Endothelial cell of umbilical vein (primary cell): ENCODE measurements at regions not wholly inside any gene's neighbourhood (a gene's known extent, or its start where the extent isn't known, plus 50 kb on each side); places are given as distances from the start of the nearest gene placed in this dataset.
"Not testable (repeated sequence)": the region's sequence is repeated elsewhere in the genome, so short reads cannot be mapped to it uniquely, and the experiment has no call there.

Experiments
- BruUV-seq: library from RNA; stranded (reverse); fragments of 400-500 nt; replicated peaks from 2 replicates; lab custom pipeline; 2021; lab: Mats Ljungman, UMichigan
- CTCF ChIA-PET: fragments of 300-600, 350-600 bp; sonication (Branson Sonifier 250); formaldehyde crosslinking; loops from one replicate; lab custom pipeline; 2021; ENCODE audit warnings: antibody characterized with exemption, inconsistent platforms; lab: Charles Lee
- POLR2A ChIA-PET: fragments of 300-600, 350-600 bp; sonication (Branson Sonifier 250); formaldehyde crosslinking; loops from one replicate; lab custom pipeline; 2021; ENCODE audit warnings: antibody characterized with exemption, inconsistent platforms; lab: Charles Lee
- DNase-seq: peaks from one replicate; pipeline ENCODE4 v3.0.0-alpha.2; 2011; ENCODE audit warnings: low read depth, low spot score
- FAIRE-seq: peaks from 2 replicates; lab custom pipeline; 2011; peaks lifted over from hg19 to GRCh38; lab: Jason Lieb, UNC
- H2AFZ ChIP-seq: 2 replicates; pipeline ENCODE4 v1.6.0; 2012; ENCODE audit warnings: low read depth, low read length, control low read depth, inconsistent platforms
- H3K27ac ChIP-seq: 2 replicates; pipeline ENCODE4 v1.5.1; 2011; ENCODE audit warnings: low read depth, mild to moderate bottlenecking, control low read depth, low read length, moderate library complexity; ENCODE audit not compliant: insufficient read depth
- H3K27me3 ChIP-seq, 2 experiments: 2 replicates each; pipeline versions ENCODE4 v1.6.0 to v1.6.1; 2011; ENCODE audit warnings: low read length in 2 of 2, mixed read lengths in 1 of 2; ENCODE audit not compliant: control insufficient read depth in 2 of 2, insufficient read depth in 2 of 2
- H3K36me3 ChIP-seq, 2 experiments: 2 replicates in 1 of 2; 3 replicates in 1 of 2; pipeline ENCODE4 v1.5.1; 2011; ENCODE audit warnings: low read length in 2 of 2, mild to moderate bottlenecking in 1 of 2, moderate library complexity in 1 of 2; ENCODE audit not compliant: control insufficient read depth in 2 of 2, insufficient read depth in 2 of 2; ENCODE audit errors: extremely low read depth in 1 of 2
- H3K4me1 ChIP-seq: 3 replicates; pipeline ENCODE4 v1.5.1; 2011; ENCODE audit warnings: mild to moderate bottlenecking, low read length; ENCODE audit not compliant: control insufficient read depth, insufficient read depth; ENCODE audit errors: extremely low read depth
- H3K4me2 ChIP-seq: 2 replicates; pipeline ENCODE4 v1.6.1; 2011; ENCODE audit warnings: low read length, control low read depth, mixed read lengths; ENCODE audit not compliant: insufficient read depth
- H3K4me3 ChIP-seq, 3 experiments: fragments of 200-600 bp in 1 of 3; sonication (generic), shearing (Covaris generic) in 1 of 3; replicated peaks in 1 of 3; 2 replicates each; pipeline ENCODE4 v1.5.1; 2011 to 2016; ENCODE audit warnings: control low read depth in 3 of 3, low read length in 3 of 3, mild to moderate bottlenecking in 2 of 3, inconsistent platforms in 1 of 3, low read depth in 1 of 3, moderate library complexity in 1 of 3; ENCODE audit not compliant: insufficient read depth in 1 of 3
- H3K79me2 ChIP-seq: 2 replicates; pipeline ENCODE4 v1.6.0; 2012; ENCODE audit warnings: low read length, inconsistent platforms; ENCODE audit not compliant: control insufficient read depth, insufficient read depth
- H3K9ac ChIP-seq: replicated peaks from 2 replicates; pipeline ENCODE3; 2011; ENCODE audit warnings: low read length, control low read depth; ENCODE audit not compliant: insufficient read depth; ENCODE audit errors: extremely low read depth
- H3K9me1 ChIP-seq: replicated peaks from 3 replicates; pipeline ENCODE4 v1.6.0; 2011; ENCODE audit warnings: mild to moderate bottlenecking, low read length; ENCODE audit not compliant: control insufficient read depth, insufficient read depth; ENCODE audit errors: extremely low read depth
- H3K9me3 ChIP-seq: replicated peaks from 2 replicates; pipeline ENCODE4 v1.5.1; 2012; ENCODE audit warnings: low read length, inconsistent platforms; ENCODE audit not compliant: control insufficient read depth, insufficient read depth
- H4K20me1 ChIP-seq: replicated peaks from 2 replicates; pipeline ENCODE3; 2011; ENCODE audit warnings: mild to moderate bottlenecking, low read length; ENCODE audit not compliant: control insufficient read depth, insufficient read depth; ENCODE audit errors: extremely low read depth
- EZH2 ChIP-seq: IDR thresholded peaks from 2 replicates; pipeline ENCODE4 v1.6.1; 2012; ENCODE audit warnings: borderline replicate concordance, low read depth, mild to moderate bottlenecking, moderate library complexity, low read length, inconsistent platforms; ENCODE audit not compliant: severe bottlenecking
- FOS ChIP-seq: IDR thresholded peaks from 2 replicates; pipeline ENCODE4 v1.6.1; 2011; ENCODE audit warnings: mild to moderate bottlenecking, low read length, moderate library complexity, borderline replicate concordance; ENCODE audit not compliant: insufficient read depth
- GATA2 ChIP-seq: IDR thresholded peaks from 2 replicates; pipeline ENCODE4 v1.7.0; 2011; ENCODE audit warnings: low read depth, mild to moderate bottlenecking, moderate library complexity, mixed read lengths, low read length; ENCODE audit not compliant: insufficient read length, insufficient read depth
- JUN ChIP-seq: IDR thresholded peaks from 2 replicates; pipeline ENCODE4 v1.6.1; 2011; ENCODE audit warnings: borderline replicate concordance, low read depth; ENCODE audit not compliant: insufficient read length, insufficient read depth
- MYC ChIP-seq: IDR thresholded peaks from one replicate; pipeline ENCODE4 v1.6.1; 2011; ENCODE audit warnings: mild to moderate bottlenecking, low read depth, low read length
- POLR2A ChIP-seq: IDR thresholded peaks from 2 replicates; pipeline ENCODE4 v1.6.1; 2012; ENCODE audit warnings: low read depth, mild to moderate bottlenecking, control low read depth, low read length
- POLR2AphosphoS5 ChIP-seq: IDR thresholded peaks from 2 replicates; pipeline ENCODE4 v1.6.1; 2012; ENCODE audit warnings: low read depth, mild to moderate bottlenecking, control low read depth, low read length, moderate library complexity; ENCODE audit not compliant: insufficient read depth
- dilution Hi-C: fragments of 300-500 bp; cut with MboI; formaldehyde crosslinking; loops from one replicate; pipeline ENCODE4 v1.15.0; 2019; ENCODE audit warnings: low sequenced_read_pairs; ENCODE audit not compliant: extremely low pct_ligation_motif_present
- intact Hi-C: fragments of 100-400 bp; cut with micrococcal nuclease; formaldehyde crosslinking; loops from one replicate; pipeline ENCODE4 v1.10.0; 2022
- TF ChIP-seq, protein P1 (sequence below), 2 donors: IDR thresholded peaks; 1 replicate in 1 of 2; 2 replicates in 1 of 2; pipeline ENCODE4 v1.5.1; 2011; ENCODE audit warnings: low read length in 2 of 2, mild to moderate bottlenecking in 2 of 2, moderate library complexity in 2 of 2, control low read depth in 1 of 2, inconsistent platforms in 1 of 2, low read depth in 1 of 2; ENCODE audit not compliant: insufficient read depth in 1 of 2; ENCODE audit errors: extremely low read depth in 1 of 2
- TF ChIP-seq, protein P2 (sequence below): IDR thresholded peaks from 2 replicates; pipeline ENCODE4 v1.6.1; 2011; ENCODE audit not compliant: insufficient read depth, insufficient read length

DNA sequence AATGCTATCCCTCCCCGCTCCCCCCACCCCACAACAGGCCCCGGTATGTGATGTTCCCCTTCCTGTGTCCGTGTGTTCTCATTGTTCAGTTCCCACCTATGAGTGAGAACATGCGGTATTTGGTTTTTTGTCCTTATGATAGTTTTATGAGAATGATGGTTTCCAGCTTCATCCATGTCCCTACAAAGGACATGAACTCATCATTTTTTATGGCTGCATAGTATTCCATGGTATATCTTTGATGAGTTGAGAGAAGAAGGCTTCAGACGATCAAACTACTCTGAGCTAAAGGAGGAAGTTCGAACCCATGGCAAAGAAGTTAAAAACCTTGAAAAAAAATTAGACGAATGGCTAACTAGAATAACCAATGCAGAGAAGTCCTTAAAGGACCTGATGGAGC lies 116.2 kb downstream of the SYF2 start:
- H3K27me3 ChIP-seq, H4K20me1 ChIP-seq, intact Hi-C loops, H3K9me1 ChIP-seq, H3K4me2 ChIP-seq, BruUV-seq, FAIRE-seq, H3K4me1 ChIP-seq, dilution Hi-C loops, DNase-seq, CTCF ChIA-PET, H2AFZ ChIP-seq, H3K27ac ChIP-seq, POLR2A ChIA-PET, H3K9me3 ChIP-seq, H3K36me3 ChIP-seq, H3K4me3 ChIP-seq, H3K9ac ChIP-seq, H3K79me2 ChIP-seq: not testable (repeated sequence)

DNA sequence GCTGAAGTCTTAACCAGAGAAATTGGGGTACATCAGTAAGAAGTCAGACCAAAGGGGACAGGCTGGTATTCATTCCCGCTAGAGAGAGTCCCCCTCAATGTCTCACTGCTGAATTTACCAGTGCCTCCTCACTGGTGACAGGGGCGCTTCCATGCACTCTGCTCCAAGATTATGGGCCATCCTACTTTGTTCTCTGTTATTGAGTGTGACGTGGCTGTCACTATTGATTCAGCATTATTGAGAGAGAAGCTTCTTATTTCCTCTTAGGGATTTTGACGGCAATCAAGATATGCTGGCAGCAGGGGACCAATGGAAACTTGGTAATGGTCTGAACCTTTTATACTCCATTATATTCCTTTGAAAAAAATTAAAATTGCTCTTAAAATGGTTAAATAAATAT lies 118.6 kb downstream of the SYF2 start:
- Histone ChIP-seq H3K36me3 (no peaks in the 10 kb centered on the region), H3K9ac (no peak overlapping the region), H3K27ac (no peak overlapping the region), H3K9me3 (no peaks in the 10 kb centered on the region), H3K4me3 (no peak overlapping the region), H3K27me3 (peaks cover 0 to 1% of the 10 kb centered on the region in 2 experiments), H3K79me2 (no peaks in the 10 kb centered on the region), H3K4me2 (no peak overlapping the region), H2AFZ (no peak overlapping the region), H3K9me1 (no peaks in the 10 kb centered on the region), H3K4me1 (no peaks in the 10 kb centered on the region), H4K20me1 (no peaks in the 10 kb centered on the region)
- DNase-seq (no peak), FAIRE-seq (no peak)
- intact Hi-C loops (no loop called here), dilution Hi-C loops (no loop called here)
- no TSS peak for BruUV-seq
- POLR2A ChIA-PET = no interaction called here
- CTCF ChIA-PET = no interaction called here
- TF ChIP-seq, protein P1, sequence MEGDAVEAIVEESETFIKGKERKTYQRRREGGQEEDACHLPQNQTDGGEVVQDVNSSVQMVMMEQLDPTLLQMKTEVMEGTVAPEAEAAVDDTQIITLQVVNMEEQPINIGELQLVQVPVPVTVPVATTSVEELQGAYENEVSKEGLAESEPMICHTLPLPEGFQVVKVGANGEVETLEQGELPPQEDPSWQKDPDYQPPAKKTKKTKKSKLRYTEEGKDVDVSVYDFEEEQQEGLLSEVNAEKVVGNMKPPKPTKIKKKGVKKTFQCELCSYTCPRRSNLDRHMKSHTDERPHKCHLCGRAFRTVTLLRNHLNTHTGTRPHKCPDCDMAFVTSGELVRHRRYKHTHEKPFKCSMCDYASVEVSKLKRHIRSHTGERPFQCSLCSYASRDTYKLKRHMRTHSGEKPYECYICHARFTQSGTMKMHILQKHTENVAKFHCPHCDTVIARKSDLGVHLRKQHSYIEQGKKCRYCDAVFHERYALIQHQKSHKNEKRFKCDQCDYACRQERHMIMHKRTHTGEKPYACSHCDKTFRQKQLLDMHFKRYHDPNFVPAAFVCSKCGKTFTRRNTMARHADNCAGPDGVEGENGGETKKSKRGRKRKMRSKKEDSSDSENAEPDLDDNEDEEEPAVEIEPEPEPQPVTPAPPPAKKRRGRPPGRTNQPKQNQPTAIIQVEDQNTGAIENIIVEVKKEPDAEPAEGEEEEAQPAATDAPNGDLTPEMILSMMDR (IDR thresholded peaks at IDR 0.05; ENCODE audit: extremely low read depth in 1 of 2, insufficient read depth in 1 of 2, low read depth in 1 of 2, low read length in 2 of 2) = no peak
- TF ChIP-seq JUN (no peak), MYC (no peak), FOS (no peak), POLR2A (no peak), POLR2AphosphoS5 (no peak), EZH2 (no peak), GATA2 (no peak)
- TF ChIP-seq, protein P2, sequence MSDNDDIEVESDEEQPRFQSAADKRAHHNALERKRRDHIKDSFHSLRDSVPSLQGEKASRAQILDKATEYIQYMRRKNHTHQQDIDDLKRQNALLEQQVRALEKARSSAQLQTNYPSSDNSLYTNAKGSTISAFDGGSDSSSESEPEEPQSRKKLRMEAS = no peak
